Liver (tissue), 3 donors: ENCODE measurements at regions not wholly inside any gene's neighbourhood (a gene's known extent, or its start where the extent isn't known, plus 50 kb on each side); places are given as distances from the start of the nearest gene placed in this dataset.

Experiments used
- CTCF ChIP-seq: fragments of 150-350 bp; IDR thresholded peaks from 2 replicates; pipeline ENCODE4 v1.5.1; 2017; ENCODE audit warnings: improper control_type of control experiment, low read depth, low read length; ENCODE audit not compliant: missing input control
- EGR1 ChIP-seq, 2 donors: IDR thresholded peaks; 2 replicates each; pipeline ENCODE4 v1.6.1; 2016 to 2018; ENCODE audit warnings: antibody characterized with exemption in 2 of 2, low read depth in 2 of 2
- GABPA ChIP-seq, 2 donors: IDR thresholded peaks in 1 of 2; conservative IDR thresholded peaks in 1 of 2; 2 replicates each; pipeline ENCODE4 v1.6.1; 2016; ENCODE audit warnings: antibody characterized with exemption in 2 of 2, mild to moderate bottlenecking in 1 of 2, moderate library complexity in 1 of 2
- REST ChIP-seq: IDR thresholded peaks from 2 replicates; pipeline ENCODE4 v1.6.1; 2016; ENCODE audit warnings: antibody characterized with exemption, mild to moderate bottlenecking
- ZBTB33 ChIP-seq: IDR thresholded peaks from 2 replicates; pipeline ENCODE4 v1.6.1; 2016; ENCODE audit warnings: antibody characterized with exemption
- donor health status: healthy.
- donor health status: healthy.

GRCh38 chr10:71159892-71160291, 52.5 kb upstream of the UNC5B start:
- no peak for TF ChIP-seq CTCF
- TF ChIP-seq GABPA (IDR thresholded peaks at IDR 0.05 in 1 of 2, conservative IDR thresholded peaks at IDR 0.05 in 1 of 2): no peak
- no peak for TF ChIP-seq ZBTB33
- TF ChIP-seq REST: no peak
- TF ChIP-seq EGR1 (IDR thresholded peaks at IDR 0.05; ENCODE audit: low read depth in 2 of 2): no peak
